ENCODE measurements at regions not wholly inside any gene's neighbourhood (a gene's known extent, or its start where the extent isn't known, plus 50 kb on each side); places are given as distances from the start of the nearest gene placed in this dataset.

- TF ChIP-seq CTCF (IDR thresholded peaks at IDR 0.05), result no peak
Measured at GRCh38 chr12:18922851-18923250, 184.9 kb downstream of the CAPZA3 start.

GRCh38 chr12:18923721-18924120, 185.8 kb downstream of the CAPZA3 start:
- intact Hi-C loops (cut with DNase I), result no loop called here
- Histone ChIP-seq H3K4me1 (no peaks in the 10 kb centered on the region), H3K36me3 (no peaks in the 10 kb centered on the region), H3K27ac (no peak overlapping the region), H3K4me3 (no peak overlapping the region), H3K27me3 (no peaks in the 10 kb centered on the region), H3K9me3 (no peaks in the 10 kb centered on the region)
- TF ChIP-seq CTCF (IDR thresholded peaks at IDR 0.05), result no peak
- no peak for DNase-seq (ENCODE audit: low spot score in 2 of 2)

More at GRCh38 chr12:18922851-18923250, 184.9 kb downstream of the CAPZA3 start:
- H3K27ac ChIP-seq, result no peak overlapping the region
- no peaks in the 10 kb centered on the region for H3K36me3 ChIP-seq
- intact Hi-C loops (cut with DNase I), result no loop called here
- H3K4me3 ChIP-seq, result no peak overlapping the region
- H3K27me3 ChIP-seq, result no peaks in the 10 kb centered on the region
- H3K9me3 ChIP-seq, result no peaks in the 10 kb centered on the region
- DNase-seq (ENCODE audit: low spot score in 2 of 2), result no peak
- no peaks in the 10 kb centered on the region for H3K4me1 ChIP-seq

- DNase-seq (ENCODE audit: low spot score in 2 of 2), result no peak
- H3K9me3 ChIP-seq, result no peaks in the 10 kb centered on the region
- H3K27ac ChIP-seq, result no peak overlapping the region
- intact Hi-C loops (cut with DNase I), result no loop called here
- H3K36me3 ChIP-seq, result no peaks in the 10 kb centered on the region
- no peak for TF ChIP-seq CTCF (IDR thresholded peaks at IDR 0.05)
- no peaks in the 10 kb centered on the region for H3K4me1 ChIP-seq
- no peak overlapping the region for H3K4me3 ChIP-seq
- H3K27me3 ChIP-seq, result no peaks in the 10 kb centered on the region
Measured at GRCh38 chr12:18926188-18926587, 188.3 kb downstream of the CAPZA3 start.

GRCh38 chr12:18932211-18932610, 194.3 kb downstream of the CAPZA3 start:
- Histone ChIP-seq H3K27ac (no peak overlapping the region), H3K36me3 (no peaks in the 10 kb centered on the region), H3K9me3 (no peaks in the 10 kb centered on the region), H3K27me3 (no peaks in the 10 kb centered on the region), H3K4me3 (no peak overlapping the region), H3K4me1 (no peaks in the 10 kb centered on the region)
- no peak for TF ChIP-seq CTCF (IDR thresholded peaks at IDR 0.05)
- intact Hi-C loops (cut with DNase I), result no loop called here
- DNase-seq (ENCODE audit: low spot score in 2 of 2), result no peak

GRCh38 chr12:18932715-18933114, 194.8 kb downstream of the CAPZA3 start:
- Histone ChIP-seq H3K27ac (no peak overlapping the region), H3K27me3 (no peaks in the 10 kb centered on the region), H3K9me3 (no peaks in the 10 kb centered on the region), H3K36me3 (no peaks in the 10 kb centered on the region), H3K4me3 (no peak overlapping the region), H3K4me1 (no peaks in the 10 kb centered on the region)
- TF ChIP-seq CTCF (IDR thresholded peaks at IDR 0.05), result no peak
- intact Hi-C loops (cut with DNase I), result no loop called here
- no peak for DNase-seq (ENCODE audit: low spot score in 2 of 2)

- Histone ChIP-seq H3K9me3 (no peaks in the 10 kb centered on the region), H3K36me3 (no peaks in the 10 kb centered on the region), H3K27ac (no peak overlapping the region), H3K4me3 (no peak overlapping the region), H3K4me1 (no peaks in the 10 kb centered on the region), H3K27me3 (no peaks in the 10 kb centered on the region)
- intact Hi-C loops (cut with DNase I), result no loop called here
- no peak for DNase-seq (ENCODE audit: low spot score in 2 of 2)
- no peak for TF ChIP-seq CTCF (IDR thresholded peaks at IDR 0.05)
Measured at GRCh38 chr12:18935371-18935965, 194.1 kb upstream of the PLEKHA5 start.
